ENCODE measurements at regions not wholly inside any gene's neighbourhood (a gene's known extent, or its start where the extent isn't known, plus 50 kb on each side); places are given as distances from the start of the nearest gene placed in this dataset.

- TF ChIP-seq, protein P1, sequence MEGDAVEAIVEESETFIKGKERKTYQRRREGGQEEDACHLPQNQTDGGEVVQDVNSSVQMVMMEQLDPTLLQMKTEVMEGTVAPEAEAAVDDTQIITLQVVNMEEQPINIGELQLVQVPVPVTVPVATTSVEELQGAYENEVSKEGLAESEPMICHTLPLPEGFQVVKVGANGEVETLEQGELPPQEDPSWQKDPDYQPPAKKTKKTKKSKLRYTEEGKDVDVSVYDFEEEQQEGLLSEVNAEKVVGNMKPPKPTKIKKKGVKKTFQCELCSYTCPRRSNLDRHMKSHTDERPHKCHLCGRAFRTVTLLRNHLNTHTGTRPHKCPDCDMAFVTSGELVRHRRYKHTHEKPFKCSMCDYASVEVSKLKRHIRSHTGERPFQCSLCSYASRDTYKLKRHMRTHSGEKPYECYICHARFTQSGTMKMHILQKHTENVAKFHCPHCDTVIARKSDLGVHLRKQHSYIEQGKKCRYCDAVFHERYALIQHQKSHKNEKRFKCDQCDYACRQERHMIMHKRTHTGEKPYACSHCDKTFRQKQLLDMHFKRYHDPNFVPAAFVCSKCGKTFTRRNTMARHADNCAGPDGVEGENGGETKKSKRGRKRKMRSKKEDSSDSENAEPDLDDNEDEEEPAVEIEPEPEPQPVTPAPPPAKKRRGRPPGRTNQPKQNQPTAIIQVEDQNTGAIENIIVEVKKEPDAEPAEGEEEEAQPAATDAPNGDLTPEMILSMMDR (conservative IDR thresholded peaks at IDR 0.05 in 1 of 2, IDR thresholded peaks at IDR 0.05 in 1 of 2; ENCODE audit: extremely low read depth in 1 of 2, insufficient read depth in 1 of 2, low read depth in 1 of 2, low read length in 2 of 2), result no peak
- TF ChIP-seq EZH2 (IDR thresholded peaks at IDR 0.05; ENCODE audit: borderline replicate concordance, low read length), result no peak
Observed at GRCh38 chr20:16212790-16213189, 360.5 kb downstream of the KIF16B start.
